ENCODE measurements at regions not wholly inside any gene's neighbourhood (a gene's known extent, or its start where the extent isn't known, plus 50 kb on each side); places are given as distances from the start of the nearest gene placed in this dataset.

DNA sequence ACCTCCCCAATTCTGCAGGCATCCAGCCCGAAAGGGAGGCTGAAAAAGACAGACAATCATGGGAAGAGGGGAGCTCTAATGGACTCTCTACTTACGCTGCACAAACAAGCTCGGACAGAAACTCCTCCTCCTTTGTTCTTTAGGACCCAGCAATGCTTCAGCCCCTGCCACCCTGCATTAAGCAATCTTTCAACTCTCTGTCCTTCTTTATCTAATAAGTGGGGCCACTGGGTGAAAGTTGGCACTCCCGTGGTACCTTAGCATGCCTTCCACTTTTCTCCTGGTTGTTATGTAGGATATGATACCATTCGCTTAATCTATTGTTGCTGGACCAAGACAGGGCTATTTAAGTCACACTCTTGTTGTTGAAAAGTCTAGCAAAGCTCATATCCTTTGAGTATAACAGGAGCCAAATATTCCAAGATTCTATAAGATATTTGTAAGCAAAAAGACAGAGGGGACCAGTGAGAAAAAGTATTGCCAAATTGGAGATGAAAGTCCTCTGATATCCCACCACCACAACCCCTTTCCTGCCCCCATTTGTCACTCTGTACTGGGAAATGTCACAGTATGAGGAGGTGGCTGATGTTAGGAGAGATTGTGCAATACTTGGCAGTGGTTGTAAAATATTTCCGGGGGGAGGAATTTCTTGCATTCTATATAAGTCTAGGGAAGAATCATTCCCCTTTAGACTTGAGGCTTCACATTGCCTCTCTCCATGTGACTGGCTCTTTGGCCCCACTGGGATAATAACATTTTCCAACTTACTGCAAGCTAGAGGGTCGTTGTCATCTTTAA, 137.3 kb upstream of the GJB5 start:
- TF ChIP-seq ZNF114 (CRISPR knock-in tag; IDR thresholded peaks at IDR 0.05) = no peak
- TF ChIP-seq EZH2phosphoT487 (IDR thresholded peaks at IDR 0.05; ENCODE audit: unreplicated experiment) = no peak
- TF ChIP-seq, protein P1, sequence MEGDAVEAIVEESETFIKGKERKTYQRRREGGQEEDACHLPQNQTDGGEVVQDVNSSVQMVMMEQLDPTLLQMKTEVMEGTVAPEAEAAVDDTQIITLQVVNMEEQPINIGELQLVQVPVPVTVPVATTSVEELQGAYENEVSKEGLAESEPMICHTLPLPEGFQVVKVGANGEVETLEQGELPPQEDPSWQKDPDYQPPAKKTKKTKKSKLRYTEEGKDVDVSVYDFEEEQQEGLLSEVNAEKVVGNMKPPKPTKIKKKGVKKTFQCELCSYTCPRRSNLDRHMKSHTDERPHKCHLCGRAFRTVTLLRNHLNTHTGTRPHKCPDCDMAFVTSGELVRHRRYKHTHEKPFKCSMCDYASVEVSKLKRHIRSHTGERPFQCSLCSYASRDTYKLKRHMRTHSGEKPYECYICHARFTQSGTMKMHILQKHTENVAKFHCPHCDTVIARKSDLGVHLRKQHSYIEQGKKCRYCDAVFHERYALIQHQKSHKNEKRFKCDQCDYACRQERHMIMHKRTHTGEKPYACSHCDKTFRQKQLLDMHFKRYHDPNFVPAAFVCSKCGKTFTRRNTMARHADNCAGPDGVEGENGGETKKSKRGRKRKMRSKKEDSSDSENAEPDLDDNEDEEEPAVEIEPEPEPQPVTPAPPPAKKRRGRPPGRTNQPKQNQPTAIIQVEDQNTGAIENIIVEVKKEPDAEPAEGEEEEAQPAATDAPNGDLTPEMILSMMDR (conservative IDR thresholded peaks at IDR 0.05; ENCODE audit: low read depth in 2 of 2) = no peak
- no peak for TF ChIP-seq POLR2AphosphoS5 (IDR thresholded peaks at IDR 0.05; ENCODE audit: low read depth)

All from GM23338 (cell line).